ENCODE measurements at regions not wholly inside any gene's neighbourhood (a gene's known extent, or its start where the extent isn't known, plus 50 kb on each side); places are given as distances from the start of the nearest gene placed in this dataset.

- no peak overlapping the region for H2BK12ac ChIP-seq (ENCODE audit: insufficient read length, low read depth, low read length)
- H3K27me3 ChIP-seq (ENCODE audit: insufficient read depth, low read length) = no peaks in the 10 kb centered on the region
- H3K23ac ChIP-seq (ENCODE audit: insufficient read length, low read depth, low read length) = no peak overlapping the region
- no peak overlapping the region for H2BK120ac ChIP-seq (ENCODE audit: low read depth, low read length, poor library complexity, severe bottlenecking)
- no peaks in the 10 kb centered on the region for H3K9me3 ChIP-seq (ENCODE audit: control insufficient read depth, low read depth, low read length)
- H4K20me1 ChIP-seq (ENCODE audit: control insufficient read depth, insufficient read depth, insufficient read length) = no peaks in the 10 kb centered on the region
- H3K27me3 Mint-ChIP-seq (ENCODE audit: low read depth) = no peaks in the 10 kb centered on the region
- no peak for DNase-seq
- H3K56ac ChIP-seq (ENCODE audit: insufficient read length, low read depth, low read length) = no peak overlapping the region
- no peak overlapping the region for H3K9ac ChIP-seq (ENCODE audit: extremely low read depth, insufficient read length, low read length)
- H3K27ac ChIP-seq (ENCODE audit: insufficient read length, low read depth, low read length) = no peak overlapping the region
- H3K4me3 Mint-ChIP-seq = no peak overlapping the region
- H3K4me1 Mint-ChIP-seq = peaks cover 16 to 23% of the 10 kb centered on the region in 2 experiments
- no peaks in the 10 kb centered on the region for H3K79me2 ChIP-seq (ENCODE audit: insufficient read depth, low read length)
- no peak overlapping the region for H4K8ac ChIP-seq (replicated peaks; ENCODE audit: insufficient read length, low read depth, low read length)
- WGBS (ENCODE audit: extremely low coverage, insufficient read length, low lambda C conversion rate) = no CpG with 5 or more reads among the region's 4 CpGs
- TF ChIP-seq CTCF (conservative IDR thresholded peaks at IDR 0.05) = no peak
- no peak overlapping the region for H4K5ac ChIP-seq (ENCODE audit: insufficient read length, low read depth, low read length)
- H2AFZ ChIP-seq (ENCODE audit: low read length) = no peak overlapping the region
- H2BK5ac ChIP-seq (ENCODE audit: insufficient read length, low read length) = no peak overlapping the region
- H2BK15ac ChIP-seq (ENCODE audit: low read depth, low read length) = no peak overlapping the region
- H3K18ac ChIP-seq (ENCODE audit: insufficient read length, low read depth, low read length) = no peak overlapping the region
- H3K23me2 ChIP-seq (ENCODE audit: insufficient read length, low read depth, low read length, poor library complexity, severe bottlenecking) = no peaks in the 10 kb centered on the region
- no peaks in the 10 kb centered on the region for H3K79me1 ChIP-seq (ENCODE audit: insufficient read depth, low read depth, low read length, poor library complexity, severe bottlenecking)
- no peak overlapping the region for H3T11ph ChIP-seq (ENCODE audit: low read length)
- H4K91ac ChIP-seq (ENCODE audit: insufficient read length, low read depth, low read length) = no peak overlapping the region
- no peak overlapping the region for H3K14ac ChIP-seq (ENCODE audit: insufficient read depth, low read length)
- H2AK5ac ChIP-seq (ENCODE audit: insufficient read length, low read length) = no peak overlapping the region
- no peak overlapping the region for H3K4me2 ChIP-seq (ENCODE audit: insufficient read depth, insufficient read length, low read length)
- no peak overlapping the region for H3K4ac ChIP-seq (ENCODE audit: low read depth, low read length)
- H2BK20ac ChIP-seq (ENCODE audit: low read depth, low read length, poor library complexity, severe bottlenecking) = no peak overlapping the region
- no peaks in the 10 kb centered on the region; the same call in 1 of the 2 replicates for H3K4me1 ChIP-seq (ENCODE audit: insufficient read depth, low read length)
- no peaks in the 10 kb centered on the region for H3K36me3 Mint-ChIP-seq (ENCODE audit: insufficient read depth in 1 of 3, low read depth in 3 of 3)
- no peak overlapping the region for H3K27ac Mint-ChIP-seq
- no peaks in the 10 kb centered on the region for H3K9me3 Mint-ChIP-seq
Measured at GRCh38 chr13:99648927-99649326, 147.7 kb downstream of the TM9SF2 start.

Data from H9 (cell line).